ENCODE measurements at regions not wholly inside any gene's neighbourhood (a gene's known extent, or its start where the extent isn't known, plus 50 kb on each side); places are given as distances from the start of the nearest gene placed in this dataset.

- H3K4me3 ChIP-seq (ENCODE audit: low read depth, low read length): no peak overlapping the region
- TF ChIP-seq, protein P1, sequence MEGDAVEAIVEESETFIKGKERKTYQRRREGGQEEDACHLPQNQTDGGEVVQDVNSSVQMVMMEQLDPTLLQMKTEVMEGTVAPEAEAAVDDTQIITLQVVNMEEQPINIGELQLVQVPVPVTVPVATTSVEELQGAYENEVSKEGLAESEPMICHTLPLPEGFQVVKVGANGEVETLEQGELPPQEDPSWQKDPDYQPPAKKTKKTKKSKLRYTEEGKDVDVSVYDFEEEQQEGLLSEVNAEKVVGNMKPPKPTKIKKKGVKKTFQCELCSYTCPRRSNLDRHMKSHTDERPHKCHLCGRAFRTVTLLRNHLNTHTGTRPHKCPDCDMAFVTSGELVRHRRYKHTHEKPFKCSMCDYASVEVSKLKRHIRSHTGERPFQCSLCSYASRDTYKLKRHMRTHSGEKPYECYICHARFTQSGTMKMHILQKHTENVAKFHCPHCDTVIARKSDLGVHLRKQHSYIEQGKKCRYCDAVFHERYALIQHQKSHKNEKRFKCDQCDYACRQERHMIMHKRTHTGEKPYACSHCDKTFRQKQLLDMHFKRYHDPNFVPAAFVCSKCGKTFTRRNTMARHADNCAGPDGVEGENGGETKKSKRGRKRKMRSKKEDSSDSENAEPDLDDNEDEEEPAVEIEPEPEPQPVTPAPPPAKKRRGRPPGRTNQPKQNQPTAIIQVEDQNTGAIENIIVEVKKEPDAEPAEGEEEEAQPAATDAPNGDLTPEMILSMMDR (conservative IDR thresholded peaks at IDR 0.05; ENCODE audit: low read depth, low read length): no peak
- no peak for DNase-seq (ENCODE audit: low read depth)
Measured at GRCh38 chr18:60060578-60060977, 160.8 kb downstream of the PMAIP1 start.

DNA sequence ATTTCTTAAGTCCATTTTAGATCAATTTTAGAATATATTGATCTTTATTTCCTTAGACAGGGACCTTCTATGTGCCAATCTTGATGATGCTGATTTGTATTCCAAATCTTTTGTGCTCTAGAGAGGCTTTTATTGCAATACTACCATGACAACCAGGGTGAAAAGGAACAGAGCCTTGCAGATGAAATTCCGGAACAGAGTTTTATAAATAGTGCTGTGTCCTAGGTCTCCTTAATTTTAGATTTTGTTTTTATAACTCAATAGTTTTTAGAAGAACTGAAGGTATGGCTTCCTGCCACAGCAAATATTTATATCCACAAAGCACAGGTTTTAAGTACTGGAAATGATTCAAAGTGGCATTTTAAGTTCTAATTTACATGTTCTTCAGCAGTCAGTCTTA is 160.2 kb downstream of the PMAIP1 start:
- DNase-seq (ENCODE audit: low read depth): peak; percentile 14
- H3K4me3 ChIP-seq (ENCODE audit: low read depth, low read length): no peak overlapping the region
- TF ChIP-seq, protein P1 (conservative IDR thresholded peaks at IDR 0.05; ENCODE audit: low read depth, low read length): no peak

DNA sequence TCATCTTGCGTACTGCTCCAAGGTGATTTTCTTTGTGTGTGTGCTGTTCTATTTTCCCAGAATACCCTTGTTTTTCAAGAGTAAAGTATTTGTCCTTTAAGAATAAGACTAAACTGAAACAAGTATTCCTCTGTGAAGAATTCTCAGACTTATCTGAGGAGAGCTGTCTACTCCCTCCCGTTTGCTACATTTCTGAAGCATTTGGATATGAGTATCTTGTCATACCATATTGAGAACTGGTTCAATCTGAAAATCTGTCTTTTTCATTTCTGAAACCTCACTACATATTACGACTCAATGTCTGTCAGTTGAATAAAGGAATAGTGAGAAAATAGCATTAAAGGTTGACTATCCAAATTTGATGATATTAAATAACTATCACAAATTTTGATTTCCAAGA is 159.4 kb downstream of the PMAIP1 start:
- no peak overlapping the region for H3K4me3 ChIP-seq (ENCODE audit: low read depth, low read length)
- no peak for DNase-seq (ENCODE audit: low read depth)
- TF ChIP-seq, protein P1 (conservative IDR thresholded peaks at IDR 0.05; ENCODE audit: low read depth, low read length): no peak

DNA sequence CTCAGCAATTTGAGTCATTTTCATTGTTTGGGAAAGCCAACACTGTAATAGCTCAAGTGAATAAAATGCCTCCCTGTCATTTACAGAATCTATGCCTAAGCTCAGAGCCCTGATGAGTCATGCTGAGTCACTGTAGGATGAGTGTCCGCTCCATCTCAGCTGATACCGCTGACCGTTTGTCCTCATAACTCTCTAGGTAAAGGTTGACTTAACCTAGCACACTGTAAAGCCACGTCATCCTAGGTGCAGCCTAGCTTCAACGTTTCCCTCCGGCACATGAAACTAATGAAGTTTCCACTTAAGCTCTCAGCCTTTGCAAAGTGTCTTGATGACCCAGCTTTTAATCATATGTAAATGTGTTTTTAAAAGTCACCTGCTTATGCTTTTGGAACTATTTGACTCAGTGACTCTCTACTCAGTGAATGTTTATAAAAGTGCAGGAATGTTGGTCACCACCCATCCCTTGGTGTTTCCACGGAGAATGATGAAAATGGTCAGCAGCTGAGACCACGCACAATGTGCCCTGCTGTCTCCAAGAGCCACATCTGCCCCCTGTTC is 154.0 kb downstream of the PMAIP1 start:
- DNase-seq (ENCODE audit: low read depth): peak; percentile 89
- TF ChIP-seq, protein P1 (conservative IDR thresholded peaks at IDR 0.05; ENCODE audit: low read depth, low read length): no peak
- peak overlapping the region; percentile 8 for H3K4me3 ChIP-seq (ENCODE audit: low read depth, low read length)

GRCh38 chr18:60050821-60051220 is 151.0 kb downstream of the PMAIP1 start:
- DNase-seq (ENCODE audit: low read depth): no peak
- TF ChIP-seq, protein P1 (conservative IDR thresholded peaks at IDR 0.05; ENCODE audit: low read depth, low read length): no peak
- H3K4me3 ChIP-seq (ENCODE audit: low read depth, low read length): no peak overlapping the region

GRCh38 chr18:60049172-60049571 is 149.4 kb downstream of the PMAIP1 start:
- TF ChIP-seq, protein P1 (conservative IDR thresholded peaks at IDR 0.05; ENCODE audit: low read depth, low read length): no peak
- H3K4me3 ChIP-seq (ENCODE audit: low read depth, low read length): no peak overlapping the region
- no peak for DNase-seq (ENCODE audit: low read depth)

- TF ChIP-seq, protein P1 (conservative IDR thresholded peaks at IDR 0.05; ENCODE audit: low read depth, low read length): no peak
- DNase-seq (ENCODE audit: low read depth): no peak
- H3K4me3 ChIP-seq (ENCODE audit: low read depth, low read length): no peak overlapping the region
Measured at GRCh38 chr18:60047556-60047955, 147.8 kb downstream of the PMAIP1 start.

All from choroid plexus epithelial cell (primary cell).